Glutamatergic neuron (in vitro differentiated cells): ENCODE measurements at regions not wholly inside any gene's neighbourhood (a gene's known extent, or its start where the extent isn't known, plus 50 kb on each side); places are given as distances from the start of the nearest gene placed in this dataset.

Source experiments
- DNase-seq: peaks from one replicate; pipeline ENCODE4 v3.0.0; 2022
- H3K27ac Mint-ChIP-seq: one replicate; pipeline ENCODE4 v1.8.0; 2020; ENCODE audit warnings: mild to moderate bottlenecking, mixed read lengths, inconsistent platforms; ENCODE audit not compliant: unreplicated experiment
- H3K27me3 Mint-ChIP-seq: one replicate; pipeline ENCODE4 v1.8.0; 2020; ENCODE audit warnings: mild to moderate bottlenecking, moderate library complexity, mixed read lengths, inconsistent platforms; ENCODE audit not compliant: unreplicated experiment
- H3K36me3 Mint-ChIP-seq: one replicate; pipeline ENCODE4 v1.8.0; 2020; ENCODE audit warnings: mild to moderate bottlenecking, mixed read lengths, inconsistent platforms; ENCODE audit not compliant: unreplicated experiment
- H3K4me1 Mint-ChIP-seq: one replicate; pipeline ENCODE4 v1.8.0; 2020; ENCODE audit warnings: mild to moderate bottlenecking, low read depth, mixed read lengths, inconsistent platforms; ENCODE audit not compliant: unreplicated experiment
- H3K4me3 Mint-ChIP-seq: one replicate; pipeline ENCODE4 v1.8.0; 2020; ENCODE audit warnings: mild to moderate bottlenecking, mixed read lengths, inconsistent platforms; ENCODE audit not compliant: unreplicated experiment
- H3K9me3 Mint-ChIP-seq: one replicate; pipeline ENCODE4 v1.8.0; 2020; ENCODE audit warnings: mild to moderate bottlenecking, moderate library complexity, mixed read lengths, inconsistent platforms; ENCODE audit not compliant: unreplicated experiment
- CTCF ChIP-seq: fragments of 200-600 bp; sonication (generic); IDR thresholded peaks from one replicate; pipeline ENCODE4 v1.5.0; 2021; ENCODE audit not compliant: partially characterized antibody, unreplicated experiment

- no peak overlapping the region for H3K27ac Mint-ChIP-seq
- H3K27me3 Mint-ChIP-seq, result no peaks in the 10 kb centered on the region
- H3K36me3 Mint-ChIP-seq, result no peaks in the 10 kb centered on the region
- H3K9me3 Mint-ChIP-seq, result no peaks in the 10 kb centered on the region
- no peak for TF ChIP-seq CTCF
- H3K4me3 Mint-ChIP-seq, result no peak overlapping the region
- DNase-seq, result no peak
- no peaks in the 10 kb centered on the region for H3K4me1 Mint-ChIP-seq
Observed at GRCh38 chrY:19351616-19352015, 392.9 kb downstream of the KDM5D start.

GRCh38 chrY:19321701-19322100 lies 422.8 kb downstream of the KDM5D start:
- Mint-ChIP-seq H3K27ac (no peak overlapping the region), H3K27me3 (peaks cover 2% of the 10 kb centered on the region), H3K9me3 (no peaks in the 10 kb centered on the region), H3K36me3 (no peaks in the 10 kb centered on the region), H3K4me3 (no peak overlapping the region), H3K4me1 (no peaks in the 10 kb centered on the region)
- no peak for DNase-seq
- no peak for TF ChIP-seq CTCF

- Mint-ChIP-seq H3K9me3 (no peaks in the 10 kb centered on the region), H3K4me3 (no peak overlapping the region), H3K36me3 (no peaks in the 10 kb centered on the region), H3K27ac (no peak overlapping the region), H3K4me1 (no peaks in the 10 kb centered on the region), H3K27me3 (no peaks in the 10 kb centered on the region)
- no peak for TF ChIP-seq CTCF
- DNase-seq, result no peak
Observed at GRCh38 chrY:19319135-19319534, 425.4 kb downstream of the KDM5D start.

- DNase-seq, result no peak
- no peak overlapping the region for H3K27ac Mint-ChIP-seq
- no peak for TF ChIP-seq CTCF
Observed at GRCh38 chrY:19317271-19317987, 427.1 kb downstream of the KDM5D start.

GRCh38 chrY:19307627-19308026 lies 436.9 kb downstream of the KDM5D start:
- Mint-ChIP-seq H3K27me3 (no peaks in the 10 kb centered on the region), H3K27ac (no peak overlapping the region), H3K36me3 (no peaks in the 10 kb centered on the region), H3K4me3 (no peak overlapping the region), H3K4me1 (no peaks in the 10 kb centered on the region), H3K9me3 (peaks cover 1% of the 10 kb centered on the region)
- no peak for TF ChIP-seq CTCF
- no peak for DNase-seq

More at GRCh38 chrY:19317271-19317987, 427.1 kb downstream of the KDM5D start:
- Mint-ChIP-seq H3K4me1 (no peaks in the 10 kb centered on the region), H3K4me3 (no peak overlapping the region), H3K27me3 (no peaks in the 10 kb centered on the region), H3K9me3 (no peaks in the 10 kb centered on the region), H3K36me3 (no peaks in the 10 kb centered on the region)
